ENCODE measurements at regions not wholly inside any gene's neighbourhood (a gene's known extent, or its start where the extent isn't known, plus 50 kb on each side); places are given as distances from the start of the nearest gene placed in this dataset.
"Not testable (repeated sequence)": the region's sequence is repeated elsewhere in the genome, so short reads cannot be mapped to it uniquely, and the experiment has no call there.

GRCh38 chr4:155445306-155445705 is 68.5 kb upstream of the MAP9 start:
- H3K36me3 Mint-ChIP-seq (ENCODE audit: low read depth), result no peaks in the 10 kb centered on the region
- H3K27me3 Mint-ChIP-seq (ENCODE audit: low read depth), result peaks cover 15% of the 10 kb centered on the region
- no peak overlapping the region for H3K4me3 Mint-ChIP-seq
- no peaks in the 10 kb centered on the region for H3K4me1 Mint-ChIP-seq (ENCODE audit: low read depth)
- H3K27ac Mint-ChIP-seq, result no peak overlapping the region
- H3K9me3 Mint-ChIP-seq, result no peaks in the 10 kb centered on the region

GRCh38 chr4:155444721-155445120 is 68.0 kb upstream of the MAP9 start:
- Mint-ChIP-seq H3K4me3 (no peak overlapping the region), H3K27ac (no peak overlapping the region), H3K27me3 (ENCODE audit: low read depth) (peaks cover 15% of the 10 kb centered on the region), H3K9me3 (no peaks in the 10 kb centered on the region), H3K4me1 (ENCODE audit: low read depth) (no peaks in the 10 kb centered on the region), H3K36me3 (ENCODE audit: low read depth) (no peaks in the 10 kb centered on the region)

- Mint-ChIP-seq H3K27ac (no peak overlapping the region), H3K36me3 (ENCODE audit: low read depth) (no peaks in the 10 kb centered on the region), H3K4me1 (ENCODE audit: low read depth) (no peaks in the 10 kb centered on the region), H3K27me3 (ENCODE audit: low read depth) (peaks cover 12% of the 10 kb centered on the region), H3K4me3 (no peak overlapping the region), H3K9me3 (no peaks in the 10 kb centered on the region)
Measured at GRCh38 chr4:155442267-155443105, 65.7 kb upstream of the MAP9 start.

GRCh38 chr4:155441475-155441874 is 64.7 kb upstream of the MAP9 start:
- Mint-ChIP-seq H3K27ac (no peak overlapping the region), H3K4me1 (ENCODE audit: low read depth) (no peaks in the 10 kb centered on the region), H3K4me3 (no peak overlapping the region), H3K36me3 (ENCODE audit: low read depth) (no peaks in the 10 kb centered on the region), H3K9me3 (no peaks in the 10 kb centered on the region), H3K27me3 (ENCODE audit: low read depth) (peaks cover 12% of the 10 kb centered on the region)

- H3K27me3 Mint-ChIP-seq (ENCODE audit: low read depth), result peaks cover 12% of the 10 kb centered on the region
- not testable (repeated sequence) for H3K4me3 Mint-ChIP-seq; H3K36me3 Mint-ChIP-seq (ENCODE audit: low read depth); H3K4me1 Mint-ChIP-seq (ENCODE audit: low read depth); H3K27ac Mint-ChIP-seq; H3K9me3 Mint-ChIP-seq
Measured at GRCh38 chr4:155439760-155440159, 63.0 kb upstream of the MAP9 start.

GRCh38 chr4:155434904-155435303 is 58.1 kb upstream of the MAP9 start:
- H3K4me3 Mint-ChIP-seq, result no peak overlapping the region
- H3K9me3 Mint-ChIP-seq, result no peaks in the 10 kb centered on the region
- H3K27ac Mint-ChIP-seq, result no peak overlapping the region
- no peaks in the 10 kb centered on the region for H3K36me3 Mint-ChIP-seq (ENCODE audit: low read depth)
- H3K4me1 Mint-ChIP-seq (ENCODE audit: low read depth), result peaks cover 2% of the 10 kb centered on the region
- H3K27me3 Mint-ChIP-seq (ENCODE audit: low read depth), result peaks cover 3% of the 10 kb centered on the region

- H3K9me3 Mint-ChIP-seq, result no peaks in the 10 kb centered on the region
- no peak overlapping the region for H3K27ac Mint-ChIP-seq
- no peaks in the 10 kb centered on the region for H3K36me3 Mint-ChIP-seq (ENCODE audit: low read depth)
- H3K4me1 Mint-ChIP-seq (ENCODE audit: low read depth), result peaks cover 2% of the 10 kb centered on the region
- no peak overlapping the region for H3K4me3 Mint-ChIP-seq
- H3K27me3 Mint-ChIP-seq (ENCODE audit: low read depth), result peaks cover 3% of the 10 kb centered on the region
Measured at GRCh38 chr4:155434366-155434765, 57.6 kb upstream of the MAP9 start.

- Mint-ChIP-seq H3K4me1 (ENCODE audit: low read depth) (peaks cover 2% of the 10 kb centered on the region), H3K4me3 (no peak overlapping the region), H3K9me3 (no peaks in the 10 kb centered on the region), H3K27me3 (ENCODE audit: low read depth) (peaks cover 3% of the 10 kb centered on the region), H3K27ac (no peak overlapping the region), H3K36me3 (ENCODE audit: low read depth) (no peaks in the 10 kb centered on the region)
Measured at GRCh38 chr4:155433636-155434360, 57.0 kb upstream of the MAP9 start.

- H3K27ac Mint-ChIP-seq, result no peak overlapping the region
- peaks cover 2% of the 10 kb centered on the region for H3K4me1 Mint-ChIP-seq (ENCODE audit: low read depth)
- no peak overlapping the region for H3K4me3 Mint-ChIP-seq
- H3K36me3 Mint-ChIP-seq (ENCODE audit: low read depth), result no peaks in the 10 kb centered on the region
- no peaks in the 10 kb centered on the region for H3K9me3 Mint-ChIP-seq
- H3K27me3 Mint-ChIP-seq (ENCODE audit: low read depth), result peaks cover 3% of the 10 kb centered on the region
Measured at GRCh38 chr4:155430895-155431795, 54.4 kb upstream of the MAP9 start.

GRCh38 chr4:155428128-155428527 is 51.4 kb upstream of the MAP9 start:
- Mint-ChIP-seq H3K4me1 (ENCODE audit: low read depth) (peaks cover 2% of the 10 kb centered on the region), H3K9me3 (no peaks in the 10 kb centered on the region), H3K4me3 (no peak overlapping the region), H3K36me3 (ENCODE audit: low read depth) (no peaks in the 10 kb centered on the region), H3K27me3 (ENCODE audit: low read depth) (peaks cover 3% of the 10 kb centered on the region), H3K27ac (no peak overlapping the region)

GRCh38 chr4:155426953-155427352 is 50.2 kb upstream of the MAP9 start:
- peaks cover 3% of the 10 kb centered on the region for H3K27me3 Mint-ChIP-seq (ENCODE audit: low read depth)
- H3K4me3 Mint-ChIP-seq, result no peak overlapping the region
- no peaks in the 10 kb centered on the region for H3K36me3 Mint-ChIP-seq (ENCODE audit: low read depth)
- H3K27ac Mint-ChIP-seq, result no peak overlapping the region
- H3K4me1 Mint-ChIP-seq (ENCODE audit: low read depth), result peaks cover 2% of the 10 kb centered on the region
- no peaks in the 10 kb centered on the region for H3K9me3 Mint-ChIP-seq

Data from T-helper 1 cell treated with Interleukin-12 subunit alpha and Interleukin-12 subunit beta and Interleukin-4 antibody, amounts not matched to agents 30 μg/mL and 1 μg/mL, for 36 hours (primary cell).